Gastrocnemius medialis (tissue), 4 donors: ENCODE measurements at regions not wholly inside any gene's neighbourhood (a gene's known extent, or its start where the extent isn't known, plus 50 kb on each side); places are given as distances from the start of the nearest gene placed in this dataset.

ENCODE experiments used
- ATAC-seq, 2 donors: fragments of 150-250 bp; one replicate each; pipeline ENCODE4 v1.9.1; 2016
- DNase-seq, 2 donors: peaks; one replicate each; pipeline ENCODE4 v3.0.0-alpha.2; 2019
- H3K27ac ChIP-seq, 4 donors: fragments of 200-600 bp; sonication (generic); 1 replicate in 1 of 4; 2 replicates in 3 of 4; pipeline ENCODE4 v1.5.1; 2016 to 2018; ENCODE audit warnings: mild to moderate bottlenecking in 2 of 4, moderate library complexity in 1 of 4
- H3K27me3 ChIP-seq, 3 donors: fragments of 200-600 bp; sonication (generic) in 2 of 3; 1 replicate in 1 of 3; 2 replicates in 2 of 3; pipeline versions ENCODE4 v1.5.1 to v1.6.0; 2016 to 2019; ENCODE audit warnings: mild to moderate bottlenecking in 1 of 3, moderate library complexity in 1 of 3
- H3K36me3 ChIP-seq, 2 donors: fragments of 200-600 bp; sonication (generic) in 1 of 2; one replicate each; pipeline ENCODE4 v1.5.1; 2017 to 2018
- H3K4me1 ChIP-seq, 2 donors: fragments of 200-600 bp; sonication (generic) in 1 of 2; one replicate each; pipeline ENCODE4 v1.5.1; 2016 to 2017; ENCODE audit warnings: mild to moderate bottlenecking in 2 of 2
- H3K4me3 ChIP-seq, 4 donors: fragments of 200-600 bp; sonication (generic) in 3 of 4; 1 replicate in 1 of 4; 2 replicates in 3 of 4; pipeline ENCODE4 v1.5.1; 2016 to 2019; ENCODE audit warnings: mild to moderate bottlenecking in 2 of 4
- H3K9me3 ChIP-seq, 3 donors: fragments of 200-600 bp; sonication (generic) in 2 of 3; 1 replicate in 1 of 3; 2 replicates in 2 of 3; pipeline ENCODE4 v1.5.1; 2016 to 2019
- CTCF ChIP-seq, 5 experiments: fragments of 450-650 bp in 3 of 5; fragments of 200-600 bp in 2 of 5; sonication (generic) in 2 of 5; IDR thresholded peaks in 4 of 5; conservative IDR thresholded peaks in 1 of 5; 1 replicate in 4 of 5; 2 replicates in 1 of 5; pipeline ENCODE4 v1.5.1; 2016 to 2019; ENCODE audit warnings: antibody characterized with exemption in 5 of 5, mild to moderate bottlenecking in 3 of 5, moderate library complexity in 3 of 5
- POLR2A ChIP-seq, 2 donors: fragments of 450-650 bp; IDR thresholded peaks; one replicate each; pipeline ENCODE4 v1.6.1; 2017; ENCODE audit warnings: antibody characterized with exemption in 2 of 2, mild to moderate bottlenecking in 2 of 2, moderate library complexity in 2 of 2
- in situ Hi-C, 4 donors: fragments of 200-750 bp; cut with MboI; loops; one replicate each; pipeline versions ENCODE4 v1.15.0 to v1.8.0; 2017; ENCODE audit warnings: low sequenced_read_pairs in 4 of 4
- intact Hi-C: fragments of 100-400 bp; cut with DNase I; formaldehyde crosslinking; loops from one replicate; pipeline ENCODE4 v1.15.1; 2023; ENCODE audit warnings: low total_unique reads

GRCh38 chr14:63781686-63782085, 53.8 kb upstream of the SGPP1 start:
- H3K36me3 ChIP-seq: no peaks in the 10 kb centered on the region
- intact Hi-C loops (no loop called here), in situ Hi-C loops (no loop called here)
- no peak overlapping the region for H3K27ac ChIP-seq
- ATAC-seq: no peak
- H3K27me3 ChIP-seq: no peaks in the 10 kb centered on the region
- no peaks in the 10 kb centered on the region for H3K9me3 ChIP-seq
- H3K4me3 ChIP-seq: no peak overlapping the region
- no peak for DNase-seq
- TF ChIP-seq POLR2A (IDR thresholded peaks at IDR 0.05): no peak
- TF ChIP-seq CTCF (IDR thresholded peaks at IDR 0.05 in 4 of 5, conservative IDR thresholded peaks at IDR 0.05 in 1 of 5): no peak
- no peaks in the 10 kb centered on the region for H3K4me1 ChIP-seq

- Histone ChIP-seq H3K27me3 (no peaks in the 10 kb centered on the region), H3K27ac (no peak overlapping the region), H3K36me3 (no peaks in the 10 kb centered on the region), H3K4me1 (no peaks in the 10 kb centered on the region), H3K4me3 (no peak overlapping the region), H3K9me3 (no peaks in the 10 kb centered on the region)
- in situ Hi-C loops (no loop called here), intact Hi-C loops (no loop called here)
- DNase-seq (no peak), ATAC-seq (no peak)
- no peak for TF ChIP-seq POLR2A (IDR thresholded peaks at IDR 0.05)
These were observed 55.0 kb upstream of the SGPP1 start for GRCh38 chr14:63782683-63783389.

- no peaks in the 10 kb centered on the region for H3K9me3 ChIP-seq
- H3K4me1 ChIP-seq: no peaks in the 10 kb centered on the region
- ATAC-seq (peak in 1 of 2 donors; percentile 24), DNase-seq (no peak)
- intact Hi-C loops: no loop called here
- TF ChIP-seq CTCF (IDR thresholded peaks at IDR 0.05 in 4 of 5, conservative IDR thresholded peaks at IDR 0.05 in 1 of 5) (no peak), POLR2A (IDR thresholded peaks at IDR 0.05) (no peak)
- no peak overlapping the region for H3K27ac ChIP-seq
- H3K36me3 ChIP-seq: no peaks in the 10 kb centered on the region
- in situ Hi-C loops: no loop called here
- H3K27me3 ChIP-seq: no peaks in the 10 kb centered on the region
- peak overlapping the region in 2 of 4 donors; percentile 28 to 30 for H3K4me3 ChIP-seq
These were observed 60.4 kb upstream of the SGPP1 start for GRCh38 chr14:63788011-63788933.

GRCh38 chr14:63793376-63793775, 59.4 kb upstream of the SYNE2 start:
- Histone ChIP-seq H3K9me3 (no peaks in the 10 kb centered on the region), H3K36me3 (no peaks in the 10 kb centered on the region), H3K27ac (no peak overlapping the region), H3K4me3 (no peak overlapping the region), H3K27me3 (no peaks in the 10 kb centered on the region), H3K4me1 (no peaks in the 10 kb centered on the region)
- TF ChIP-seq POLR2A (IDR thresholded peaks at IDR 0.05) (no peak), CTCF (IDR thresholded peaks at IDR 0.05 in 4 of 5, conservative IDR thresholded peaks at IDR 0.05 in 1 of 5) (no peak)
- ATAC-seq (no peak), DNase-seq (no peak)
- intact Hi-C loops: no loop called here
- in situ Hi-C loops: loop anchor here in 2 of 4 donors (10.0 kb wide), 2 partner anchors 201 to 511 kb away; no protein-coding TSS in a partner anchor

- no peaks in the 10 kb centered on the region for H3K27me3 ChIP-seq
- H3K36me3 ChIP-seq: no peaks in the 10 kb centered on the region
- in situ Hi-C loops: loop anchor here in 2 of 4 donors (10.0 kb wide), 2 partner anchors 199 to 509 kb away; no protein-coding TSS in a partner anchor
- no peak for ATAC-seq
- H3K9me3 ChIP-seq: no peaks in the 10 kb centered on the region
- H3K4me3 ChIP-seq: no peak overlapping the region
- H3K4me1 ChIP-seq: peaks cover 0 to 8% of the 10 kb centered on the region in 2 donors
- TF ChIP-seq CTCF (IDR thresholded peaks at IDR 0.05 in 4 of 5, conservative IDR thresholded peaks at IDR 0.05 in 1 of 5): no peak
- no peak for TF ChIP-seq POLR2A (IDR thresholded peaks at IDR 0.05)
- intact Hi-C loops: no loop called here
- H3K27ac ChIP-seq: no peak overlapping the region
- DNase-seq: no peak
These were observed 57.3 kb upstream of the SYNE2 start for GRCh38 chr14:63795532-63795931.
